ENCODE measurements at regions not wholly inside any gene's neighbourhood (a gene's known extent, or its start where the extent isn't known, plus 50 kb on each side); places are given as distances from the start of the nearest gene placed in this dataset.

- TF ChIP-seq CTCF (IDR thresholded peaks at IDR 0.05; ENCODE audit: insufficient read depth, low read depth, low read length), result no peak
- Histone ChIP-seq H3K4me3 (ENCODE audit: low read depth, low read length) (no peak overlapping the region), H3K27me3 (ENCODE audit: control insufficient read depth, insufficient read depth, low read length) (no peaks in the 10 kb centered on the region), H3K36me3 (ENCODE audit: control insufficient read depth, insufficient read depth, low read length) (no peaks in the 10 kb centered on the region)
- ChIA-PET CTCF (interaction anchor here (0.9 kb wide), 1 partner anchor 18 kb away, joined by 3 read pairs; no protein-coding TSS in a partner anchor), POLR2A (no interaction called here)
- no peak for DNase-seq (ENCODE audit: low read depth)
Measured at GRCh38 chr6:77063494-77063893, 399.8 kb downstream of the HTR1B start.

- ChIA-PET CTCF (no interaction called here), POLR2A (no interaction called here)
- Histone ChIP-seq H3K27me3 (ENCODE audit: control insufficient read depth, insufficient read depth, low read length) (no peaks in the 10 kb centered on the region), H3K4me3 (ENCODE audit: low read depth, low read length) (no peak overlapping the region), H3K36me3 (ENCODE audit: control insufficient read depth, insufficient read depth, low read length) (no peaks in the 10 kb centered on the region)
- TF ChIP-seq CTCF (IDR thresholded peaks at IDR 0.05; ENCODE audit: insufficient read depth, low read depth, low read length), result no peak
- DNase-seq (ENCODE audit: low read depth), result no peak
Measured at GRCh38 chr6:77055711-77056110, 407.6 kb downstream of the HTR1B start.

GRCh38 chr6:77040568-77041195 lies 422.6 kb downstream of the HTR1B start:
- no peak overlapping the region for H3K4me3 ChIP-seq (ENCODE audit: low read depth, low read length)
- no peak for DNase-seq (ENCODE audit: low read depth)
- no peaks in the 10 kb centered on the region for H3K27me3 ChIP-seq (ENCODE audit: control insufficient read depth, insufficient read depth, low read length)
- no peaks in the 10 kb centered on the region for H3K36me3 ChIP-seq (ENCODE audit: control insufficient read depth, insufficient read depth, low read length)
- ChIA-PET CTCF (interaction anchor here (0.7 kb wide), 1 partner anchor 358 kb away, joined by 3 read pairs; no protein-coding TSS in a partner anchor), POLR2A (no interaction called here)
- no peak for TF ChIP-seq CTCF (IDR thresholded peaks at IDR 0.05; ENCODE audit: insufficient read depth, low read depth, low read length)

- Histone ChIP-seq H3K27me3 (ENCODE audit: control insufficient read depth, insufficient read depth, low read length) (no peaks in the 10 kb centered on the region), H3K4me3 (ENCODE audit: low read depth, low read length) (no peak overlapping the region), H3K36me3 (ENCODE audit: control insufficient read depth, insufficient read depth, low read length) (no peaks in the 10 kb centered on the region)
- DNase-seq (ENCODE audit: low read depth), result no peak
- CTCF ChIA-PET, result interaction anchor here (0.7 kb wide), 1 partner anchor 13 kb away, joined by 3 read pairs; no protein-coding TSS in a partner anchor
- POLR2A ChIA-PET, result no interaction called here
- TF ChIP-seq CTCF (IDR thresholded peaks at IDR 0.05; ENCODE audit: insufficient read depth, low read depth, low read length), result no peak
Measured at GRCh38 chr6:77038807-77039206, 424.5 kb downstream of the HTR1B start.

- H3K36me3 ChIP-seq (ENCODE audit: control insufficient read depth, insufficient read depth, low read length), result no peaks in the 10 kb centered on the region
- TF ChIP-seq CTCF (IDR thresholded peaks at IDR 0.05; ENCODE audit: insufficient read depth, low read depth, low read length), result no peak
- no peak for DNase-seq (ENCODE audit: low read depth)
- ChIA-PET POLR2A (no interaction called here), CTCF (interaction anchor here (1.0 kb wide), 1 partner anchor 394 kb away, joined by 3 read pairs; no protein-coding TSS in a partner anchor)
- H3K4me3 ChIP-seq (ENCODE audit: low read depth, low read length), result no peak overlapping the region
- no peaks in the 10 kb centered on the region for H3K27me3 ChIP-seq (ENCODE audit: control insufficient read depth, insufficient read depth, low read length)
Measured at GRCh38 chr6:77037439-77037838, 425.9 kb downstream of the HTR1B start.

All from BJ (cell line).